ENCODE measurements at regions not wholly inside any gene's neighbourhood (a gene's known extent, or its start where the extent isn't known, plus 50 kb on each side); places are given as distances from the start of the nearest gene placed in this dataset.

DNA sequence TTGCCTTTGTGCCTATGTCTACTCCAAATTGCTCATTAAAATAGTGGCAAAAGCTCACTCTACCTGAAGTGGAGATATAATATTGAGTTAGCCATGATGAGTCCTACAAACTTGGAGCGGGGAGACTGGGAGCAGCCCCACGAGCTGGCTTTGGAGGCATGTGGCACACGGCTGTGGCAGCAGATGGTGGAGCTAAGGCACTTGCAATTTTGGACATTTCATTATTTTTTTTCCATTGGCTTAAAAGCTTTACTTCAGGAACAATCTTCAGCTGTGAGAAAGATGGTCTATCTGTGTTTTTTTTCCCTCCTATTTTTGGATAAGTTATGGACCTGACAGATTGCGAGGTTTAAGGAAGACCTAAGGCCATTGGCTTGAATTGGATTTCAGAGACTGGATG is 578.3 kb downstream of the CMPK2 start:
- Histone ChIP-seq H2AFZ (ENCODE audit: low read depth) (no peak overlapping the region), H3K27ac (ENCODE audit: low read depth in 2 of 2, low read length in 1 of 2) (no peak overlapping the region), H3K9me2 (no peaks in the 10 kb centered on the region), H3K36me3 (replicated peaks in 1 of 2; ENCODE audit: control insufficient read depth in 1 of 2, insufficient read depth in 2 of 2, low read length in 1 of 2) (no peaks in the 10 kb centered on the region), H3K9me3 (no peaks in the 10 kb centered on the region), H3F3A (replicated peaks; ENCODE audit: insufficient read depth) (no peaks in the 10 kb centered on the region), H3K4me3 (ENCODE audit: low read depth in 2 of 2, low read length in 1 of 2) (no peak overlapping the region), H3K4me2 (no peak overlapping the region), H4K20me1 (ENCODE audit: insufficient read depth) (no peaks in the 10 kb centered on the region), H3K4me1 (ENCODE audit: control insufficient read depth in 1 of 2, insufficient read depth in 2 of 2, low read depth in 1 of 2, low read length in 1 of 2) (peaks cover 0 to 17% of the 10 kb centered on the region in 2 experiments; a peak in 1 of 4 replicates), H3K79me2 (ENCODE audit: insufficient read depth) (no peaks in the 10 kb centered on the region), H3K9ac (no peak overlapping the region), H3K27me3 (ENCODE audit: insufficient read depth) (no peaks in the 10 kb centered on the region)
- ChIA-PET CTCF (interaction anchor here (0.6 to 1.2 kb wide), 3 partner anchors 12 to 1106 kb away, joined by 3 read pairs; no protein-coding TSS in a partner anchor), POLR2A (no interaction called here)
- WGBS (ENCODE audit: low lambda C conversion rate) = 39% methylated on average over 4 of the region's 4 CpGs
- no peak for TF ChIP-seq NFIC (IDR thresholded peaks at IDR 0.05; ENCODE audit: borderline replicate concordance)
- no peak for TF ChIP-seq FOSL2 (IDR thresholded peaks at IDR 0.05; ENCODE audit: borderline replicate concordance, low read depth)
- no peak for DNase-seq

DNA sequence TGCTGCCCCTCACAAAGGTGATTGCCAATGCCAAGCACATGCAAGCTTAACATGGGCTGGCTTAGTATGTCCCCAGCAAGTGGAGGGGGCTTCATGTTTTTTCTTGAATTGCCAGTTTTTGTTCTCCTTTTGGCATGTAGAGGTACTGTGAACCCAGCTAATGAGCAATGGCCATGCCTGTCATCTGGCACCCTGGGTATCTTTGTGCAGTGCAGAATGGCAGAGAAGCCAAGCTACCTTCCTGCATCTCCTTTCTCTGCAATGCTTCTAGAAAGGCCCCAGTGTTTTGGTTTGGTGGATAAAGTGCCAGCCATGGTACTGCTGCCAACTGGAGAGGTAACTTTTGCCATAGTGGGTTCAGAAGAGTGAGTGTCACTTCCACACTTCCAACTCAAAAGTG is 576.9 kb downstream of the CMPK2 start:
- Histone ChIP-seq H3K9me3 (no peaks in the 10 kb centered on the region), H3K4me3 (ENCODE audit: low read depth in 2 of 2, low read length in 1 of 2) (no peak overlapping the region), H2AFZ (ENCODE audit: low read depth) (no peak overlapping the region), H3K79me2 (ENCODE audit: insufficient read depth) (no peaks in the 10 kb centered on the region), H3K27me3 (ENCODE audit: insufficient read depth) (no peaks in the 10 kb centered on the region), H4K20me1 (ENCODE audit: insufficient read depth) (no peaks in the 10 kb centered on the region), H3K4me2 (no peak overlapping the region), H3K36me3 (replicated peaks in 1 of 2; ENCODE audit: control insufficient read depth in 1 of 2, insufficient read depth in 2 of 2, low read length in 1 of 2) (no peaks in the 10 kb centered on the region), H3K27ac (ENCODE audit: low read depth in 2 of 2, low read length in 1 of 2) (no peak overlapping the region), H3K9me2 (no peaks in the 10 kb centered on the region), H3K4me1 (ENCODE audit: control insufficient read depth in 1 of 2, insufficient read depth in 2 of 2, low read depth in 1 of 2, low read length in 1 of 2) (peaks cover 0 to 17% of the 10 kb centered on the region in 2 experiments; a peak in 1 of 4 replicates), H3K9ac (no peak overlapping the region), H3F3A (replicated peaks; ENCODE audit: insufficient read depth) (no peaks in the 10 kb centered on the region)
- POLR2A ChIA-PET = no interaction called here
- CTCF ChIA-PET = no interaction called here
- no peak for DNase-seq
- no peak for TF ChIP-seq NRF1 (IDR thresholded peaks at IDR 0.05; ENCODE audit: low read depth, low read length)
- TF ChIP-seq, protein P1, sequence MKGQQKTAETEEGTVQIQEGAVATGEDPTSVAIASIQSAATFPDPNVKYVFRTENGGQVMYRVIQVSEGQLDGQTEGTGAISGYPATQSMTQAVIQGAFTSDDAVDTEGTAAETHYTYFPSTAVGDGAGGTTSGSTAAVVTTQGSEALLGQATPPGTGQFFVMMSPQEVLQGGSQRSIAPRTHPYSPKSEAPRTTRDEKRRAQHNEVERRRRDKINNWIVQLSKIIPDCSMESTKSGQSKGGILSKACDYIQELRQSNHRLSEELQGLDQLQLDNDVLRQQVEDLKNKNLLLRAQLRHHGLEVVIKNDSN (IDR thresholded peaks at IDR 0.05; ENCODE audit: borderline replicate concordance, low read depth) = no peak
- TF ChIP-seq TEAD4 (IDR thresholded peaks at IDR 0.05; ENCODE audit: borderline replicate concordance, insufficient read depth) = no peak
- TF ChIP-seq, protein P2, sequence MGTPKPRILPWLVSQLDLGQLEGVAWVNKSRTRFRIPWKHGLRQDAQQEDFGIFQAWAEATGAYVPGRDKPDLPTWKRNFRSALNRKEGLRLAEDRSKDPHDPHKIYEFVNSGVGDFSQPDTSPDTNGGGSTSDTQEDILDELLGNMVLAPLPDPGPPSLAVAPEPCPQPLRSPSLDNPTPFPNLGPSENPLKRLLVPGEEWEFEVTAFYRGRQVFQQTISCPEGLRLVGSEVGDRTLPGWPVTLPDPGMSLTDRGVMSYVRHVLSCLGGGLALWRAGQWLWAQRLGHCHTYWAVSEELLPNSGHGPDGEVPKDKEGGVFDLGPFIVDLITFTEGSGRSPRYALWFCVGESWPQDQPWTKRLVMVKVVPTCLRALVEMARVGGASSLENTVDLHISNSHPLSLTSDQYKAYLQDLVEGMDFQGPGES (IDR thresholded peaks at IDR 0.05; ENCODE audit: low read depth, low read length) = no peak
- TF ChIP-seq CHD2 (IDR thresholded peaks at IDR 0.05; ENCODE audit: low read length, partially characterized antibody) = no peak
- no peak for TF ChIP-seq GABPA (IDR thresholded peaks at IDR 0.05; ENCODE audit: low read depth)
- TF ChIP-seq MXI1 (IDR thresholded peaks at IDR 0.05; ENCODE audit: low read depth, low read length) = no peak
- TF ChIP-seq YY1 (IDR thresholded peaks at IDR 0.05; ENCODE audit: low read depth) = no peak
- TF ChIP-seq, protein P3, sequence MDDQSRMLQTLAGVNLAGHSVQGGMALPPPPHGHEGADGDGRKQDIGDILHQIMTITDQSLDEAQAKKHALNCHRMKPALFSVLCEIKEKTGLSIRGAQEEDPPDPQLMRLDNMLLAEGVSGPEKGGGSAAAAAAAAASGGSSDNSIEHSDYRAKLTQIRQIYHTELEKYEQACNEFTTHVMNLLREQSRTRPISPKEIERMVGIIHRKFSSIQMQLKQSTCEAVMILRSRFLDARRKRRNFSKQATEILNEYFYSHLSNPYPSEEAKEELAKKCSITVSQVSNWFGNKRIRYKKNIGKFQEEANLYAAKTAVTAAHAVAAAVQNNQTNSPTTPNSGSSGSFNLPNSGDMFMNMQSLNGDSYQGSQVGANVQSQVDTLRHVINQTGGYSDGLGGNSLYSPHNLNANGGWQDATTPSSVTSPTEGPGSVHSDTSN (IDR thresholded peaks at IDR 0.05) = no peak

All from SK-N-SH (cell line).